ENCODE measurements at regions not wholly inside any gene's neighbourhood (a gene's known extent, or its start where the extent isn't known, plus 50 kb on each side); places are given as distances from the start of the nearest gene placed in this dataset.

- DNase-seq = no peak
- peaks cover 30% of the 10 kb centered on the region for H3K27me3 Mint-ChIP-seq
- no peak for ATAC-seq (ENCODE audit: poor library complexity)
- no peak for TF ChIP-seq CTCF (IDR thresholded peaks at IDR 0.05)
- Histone ChIP-seq H3K27me3 (ENCODE audit: control insufficient read depth in 1 of 2, insufficient read depth in 2 of 2, low read length in 2 of 2) (peaks cover 0 to 11% of the 10 kb centered on the region in 2 experiments), H3K4me1 (ENCODE audit: insufficient read depth, low read length) (no peaks in the 10 kb centered on the region), H3K36me3 (ENCODE audit: insufficient read depth, low read length) (no peaks in the 10 kb centered on the region), H3K4me3 (ENCODE audit: low read length) (no peak overlapping the region), H3K9me3 (ENCODE audit: control insufficient read depth in 1 of 2, insufficient read depth in 1 of 2, low read length in 2 of 2) (no peaks in the 10 kb centered on the region), H3K27ac (ENCODE audit: low read depth in 1 of 2, low read length in 2 of 2) (no peak overlapping the region)
- no peaks in the 10 kb centered on the region for H3K4me1 Mint-ChIP-seq (ENCODE audit: low read depth)
- CTCF ChIA-PET = no interaction called here
- intact Hi-C loops (cut with DNase I, micrococcal nuclease) = no loop called here
- POLR2A ChIA-PET = no interaction called here
- no peak overlapping the region for H3K27ac Mint-ChIP-seq
- H3K4me3 Mint-ChIP-seq = no peak overlapping the region
- H3K9me3 Mint-ChIP-seq = no peaks in the 10 kb centered on the region
- no peaks in the 10 kb centered on the region for H3K36me3 Mint-ChIP-seq (ENCODE audit: low read depth)
These were observed 60.7 kb upstream of the URI1 start for GRCh38 chr19:29881386-29881785.

DNA sequence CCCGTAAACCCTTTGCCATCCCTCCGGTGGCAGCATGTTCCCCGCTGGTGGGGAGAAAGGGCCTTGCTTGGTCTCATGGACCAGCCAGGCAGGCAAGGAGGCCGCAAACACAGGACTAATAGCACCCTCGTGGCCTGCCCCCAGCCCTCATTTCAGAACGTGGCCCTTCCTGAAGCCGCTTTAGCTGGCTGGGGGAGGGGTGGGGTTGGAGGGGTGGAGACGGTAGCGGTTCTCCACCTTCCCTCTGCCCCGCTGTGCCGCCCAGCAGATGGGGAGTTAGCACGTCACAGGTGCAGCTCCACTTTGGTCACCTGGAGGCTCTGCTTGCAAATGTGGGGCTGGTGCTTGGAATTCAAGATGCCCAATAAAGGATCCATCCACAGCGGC is 59.3 kb upstream of the URI1 start:
- Mint-ChIP-seq H3K9me3 (no peaks in the 10 kb centered on the region), H3K27me3 (peaks cover 29% of the 10 kb centered on the region), H3K4me3 (no peak overlapping the region), H3K27ac (no peak overlapping the region), H3K4me1 (ENCODE audit: low read depth) (peaks cover 3% of the 10 kb centered on the region), H3K36me3 (ENCODE audit: low read depth) (no peaks in the 10 kb centered on the region)
- ATAC-seq (ENCODE audit: poor library complexity) (no peak), DNase-seq (no peak)
- ChIA-PET POLR2A (no interaction called here), CTCF (no interaction called here)
- H3K4me1 ChIP-seq (ENCODE audit: insufficient read depth, low read length) = peaks cover 3% of the 10 kb centered on the region
- H3K27me3 ChIP-seq (ENCODE audit: control insufficient read depth in 1 of 2, insufficient read depth in 2 of 2, low read length in 2 of 2) = peaks cover 0 to 11% of the 10 kb centered on the region in 2 experiments
- no peak for TF ChIP-seq CTCF (IDR thresholded peaks at IDR 0.05)
- H3K4me3 ChIP-seq (ENCODE audit: low read length) = no peak overlapping the region
- no peak overlapping the region for H3K27ac ChIP-seq (ENCODE audit: low read depth in 1 of 2, low read length in 2 of 2)
- H3K9me3 ChIP-seq (ENCODE audit: control insufficient read depth in 1 of 2, insufficient read depth in 1 of 2, low read length in 2 of 2) = no peaks in the 10 kb centered on the region
- intact Hi-C loops (cut with DNase I, micrococcal nuclease) = no loop called here
- H3K36me3 ChIP-seq (ENCODE audit: insufficient read depth, low read length) = no peaks in the 10 kb centered on the region

DNA sequence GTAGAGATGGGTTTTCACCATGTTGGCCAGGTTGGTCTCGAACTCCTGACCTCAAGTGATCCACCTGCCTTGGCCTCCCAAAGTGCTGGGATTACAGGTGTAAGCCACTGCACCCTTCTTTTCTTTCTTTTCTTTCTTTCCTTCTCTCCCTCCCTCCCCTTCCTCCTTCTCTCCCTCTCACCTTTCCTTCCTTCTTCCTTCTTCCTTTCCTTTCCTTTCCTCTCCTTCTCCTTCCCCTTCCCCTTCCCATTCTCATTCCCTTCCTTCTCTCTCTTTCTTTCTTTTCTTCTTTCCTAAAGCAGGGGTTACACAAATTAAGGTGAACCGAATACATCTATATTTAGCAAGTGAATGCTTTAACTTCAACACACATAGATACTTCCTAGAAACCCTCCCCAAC is 58.0 kb upstream of the URI1 start:
- no peak for DNase-seq
- H3K36me3 ChIP-seq (ENCODE audit: insufficient read depth, low read length) = no peaks in the 10 kb centered on the region
- peaks cover 0 to 6% of the 10 kb centered on the region in 2 experiments for H3K27me3 ChIP-seq (ENCODE audit: control insufficient read depth in 1 of 2, insufficient read depth in 2 of 2, low read length in 2 of 2)
- H3K4me1 ChIP-seq (ENCODE audit: insufficient read depth, low read length) = peaks cover 5% of the 10 kb centered on the region
- H3K27ac Mint-ChIP-seq = no peak overlapping the region
- CTCF ChIA-PET = no interaction called here
- no peaks in the 10 kb centered on the region for H3K9me3 Mint-ChIP-seq
- H3K4me1 Mint-ChIP-seq (ENCODE audit: low read depth) = peaks cover 4% of the 10 kb centered on the region
- POLR2A ChIA-PET = no interaction called here
- no peak overlapping the region for H3K27ac ChIP-seq (ENCODE audit: low read depth in 1 of 2, low read length in 2 of 2)
- peaks cover 16% of the 10 kb centered on the region for H3K27me3 Mint-ChIP-seq
- TF ChIP-seq CTCF (IDR thresholded peaks at IDR 0.05) = no peak
- ATAC-seq (ENCODE audit: poor library complexity) = no peak
- H3K36me3 Mint-ChIP-seq (ENCODE audit: low read depth) = no peaks in the 10 kb centered on the region
- intact Hi-C loops (cut with DNase I, micrococcal nuclease) = no loop called here
- H3K9me3 ChIP-seq (ENCODE audit: control insufficient read depth in 1 of 2, insufficient read depth in 1 of 2, low read length in 2 of 2) = no peaks in the 10 kb centered on the region
- H3K4me3 Mint-ChIP-seq = no peak overlapping the region
- no peak overlapping the region for H3K4me3 ChIP-seq (ENCODE audit: low read length)
